ENCODE measurements at regions not wholly inside any gene's neighbourhood (a gene's known extent, or its start where the extent isn't known, plus 50 kb on each side); places are given as distances from the start of the nearest gene placed in this dataset.

DNA sequence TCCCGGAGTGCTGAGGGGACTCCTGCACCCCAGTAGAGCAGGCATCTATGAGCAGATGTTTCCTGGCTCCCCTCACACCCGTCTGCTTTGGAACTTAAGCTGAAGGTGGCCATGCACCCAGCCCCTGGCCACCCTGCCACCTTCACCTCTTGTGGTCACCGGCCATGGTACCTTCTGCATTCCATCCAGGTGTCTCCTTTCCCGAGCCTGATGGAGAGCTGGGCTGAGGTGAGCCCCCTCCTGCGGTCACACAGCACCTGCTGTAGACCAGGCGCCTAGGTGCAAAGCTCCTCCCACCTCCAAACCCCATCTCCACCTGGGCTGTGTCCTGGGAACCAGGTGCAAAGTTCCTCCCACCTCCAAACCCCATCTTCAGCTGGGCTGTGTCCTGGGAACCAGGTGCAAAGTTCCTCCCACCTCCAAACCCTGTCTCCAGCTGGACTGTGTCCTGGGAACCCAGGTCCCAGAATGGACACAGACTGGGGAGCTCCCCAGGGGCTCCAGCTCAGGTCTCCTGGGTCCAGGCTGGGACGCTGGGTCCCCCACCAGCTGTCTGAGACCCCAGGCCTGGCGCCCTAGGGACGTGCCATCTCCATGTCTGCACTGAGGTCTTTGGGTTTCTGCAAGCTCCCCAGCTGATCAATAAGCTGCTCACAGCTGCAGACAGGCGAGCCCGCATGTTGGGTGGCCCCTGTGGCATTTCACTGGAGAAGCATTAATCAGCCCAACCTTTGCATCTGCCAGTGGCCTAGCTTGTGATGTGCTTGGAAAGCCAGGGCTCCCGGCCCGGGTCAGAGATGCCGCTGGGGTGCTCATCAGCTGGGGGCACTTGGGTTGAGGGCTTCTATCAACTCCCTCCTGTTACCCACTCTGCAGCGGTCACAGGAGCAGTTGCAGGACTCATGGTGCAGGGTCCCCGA, 61.2 kb upstream of the INPP5A start:
- no peak for DNase-seq
- H3K9me3 Mint-ChIP-seq (ENCODE audit: low read depth, unreplicated experiment), result peaks cover 2% of the 10 kb centered on the region
- intact Hi-C loops (cut with micrococcal nuclease; ENCODE audit: unreplicated experiment), result no loop called here
- no TSS peak for BruUV-seq (replicated peaks)
- CTCF ChIA-PET, result no interaction called here
- H3K4me1 Mint-ChIP-seq (ENCODE audit: low read depth, unreplicated experiment), result peaks cover 13% of the 10 kb centered on the region
- no peaks in the 10 kb centered on the region for H3K36me3 Mint-ChIP-seq (ENCODE audit: insufficient read depth, unreplicated experiment)
- H3K27ac Mint-ChIP-seq (ENCODE audit: unreplicated experiment), result no peak overlapping the region
- no peak overlapping the region for H3K4me3 Mint-ChIP-seq (ENCODE audit: low read depth, unreplicated experiment)
- H3K27me3 Mint-ChIP-seq (ENCODE audit: unreplicated experiment), result peaks cover 31% of the 10 kb centered on the region
- TF ChIP-seq, protein P1, sequence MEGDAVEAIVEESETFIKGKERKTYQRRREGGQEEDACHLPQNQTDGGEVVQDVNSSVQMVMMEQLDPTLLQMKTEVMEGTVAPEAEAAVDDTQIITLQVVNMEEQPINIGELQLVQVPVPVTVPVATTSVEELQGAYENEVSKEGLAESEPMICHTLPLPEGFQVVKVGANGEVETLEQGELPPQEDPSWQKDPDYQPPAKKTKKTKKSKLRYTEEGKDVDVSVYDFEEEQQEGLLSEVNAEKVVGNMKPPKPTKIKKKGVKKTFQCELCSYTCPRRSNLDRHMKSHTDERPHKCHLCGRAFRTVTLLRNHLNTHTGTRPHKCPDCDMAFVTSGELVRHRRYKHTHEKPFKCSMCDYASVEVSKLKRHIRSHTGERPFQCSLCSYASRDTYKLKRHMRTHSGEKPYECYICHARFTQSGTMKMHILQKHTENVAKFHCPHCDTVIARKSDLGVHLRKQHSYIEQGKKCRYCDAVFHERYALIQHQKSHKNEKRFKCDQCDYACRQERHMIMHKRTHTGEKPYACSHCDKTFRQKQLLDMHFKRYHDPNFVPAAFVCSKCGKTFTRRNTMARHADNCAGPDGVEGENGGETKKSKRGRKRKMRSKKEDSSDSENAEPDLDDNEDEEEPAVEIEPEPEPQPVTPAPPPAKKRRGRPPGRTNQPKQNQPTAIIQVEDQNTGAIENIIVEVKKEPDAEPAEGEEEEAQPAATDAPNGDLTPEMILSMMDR (IDR thresholded peaks at IDR 0.05; ENCODE audit: unreplicated experiment), result no peak

DNA sequence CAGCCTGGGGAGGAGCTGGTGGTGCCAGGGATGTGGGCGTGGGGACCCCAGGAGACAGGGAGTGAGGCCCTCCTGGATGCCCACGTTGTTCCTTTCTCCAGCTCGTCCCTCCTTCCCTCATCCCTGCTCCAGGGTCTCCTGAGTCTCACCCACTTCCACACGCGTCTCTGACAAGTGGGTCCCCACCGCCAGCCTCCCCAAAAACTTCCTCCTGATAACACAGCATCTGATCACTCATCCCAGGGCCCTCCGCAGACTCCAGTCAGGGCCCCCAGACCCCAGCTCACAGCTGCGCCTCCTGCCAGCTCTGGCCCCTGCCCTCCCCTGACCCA, 60.6 kb upstream of the INPP5A start:
- intact Hi-C loops (cut with micrococcal nuclease; ENCODE audit: unreplicated experiment), result no loop called here
- TF ChIP-seq, protein P1 (IDR thresholded peaks at IDR 0.05; ENCODE audit: unreplicated experiment), result no peak
- BruUV-seq (replicated peaks), result no TSS peak

DNA sequence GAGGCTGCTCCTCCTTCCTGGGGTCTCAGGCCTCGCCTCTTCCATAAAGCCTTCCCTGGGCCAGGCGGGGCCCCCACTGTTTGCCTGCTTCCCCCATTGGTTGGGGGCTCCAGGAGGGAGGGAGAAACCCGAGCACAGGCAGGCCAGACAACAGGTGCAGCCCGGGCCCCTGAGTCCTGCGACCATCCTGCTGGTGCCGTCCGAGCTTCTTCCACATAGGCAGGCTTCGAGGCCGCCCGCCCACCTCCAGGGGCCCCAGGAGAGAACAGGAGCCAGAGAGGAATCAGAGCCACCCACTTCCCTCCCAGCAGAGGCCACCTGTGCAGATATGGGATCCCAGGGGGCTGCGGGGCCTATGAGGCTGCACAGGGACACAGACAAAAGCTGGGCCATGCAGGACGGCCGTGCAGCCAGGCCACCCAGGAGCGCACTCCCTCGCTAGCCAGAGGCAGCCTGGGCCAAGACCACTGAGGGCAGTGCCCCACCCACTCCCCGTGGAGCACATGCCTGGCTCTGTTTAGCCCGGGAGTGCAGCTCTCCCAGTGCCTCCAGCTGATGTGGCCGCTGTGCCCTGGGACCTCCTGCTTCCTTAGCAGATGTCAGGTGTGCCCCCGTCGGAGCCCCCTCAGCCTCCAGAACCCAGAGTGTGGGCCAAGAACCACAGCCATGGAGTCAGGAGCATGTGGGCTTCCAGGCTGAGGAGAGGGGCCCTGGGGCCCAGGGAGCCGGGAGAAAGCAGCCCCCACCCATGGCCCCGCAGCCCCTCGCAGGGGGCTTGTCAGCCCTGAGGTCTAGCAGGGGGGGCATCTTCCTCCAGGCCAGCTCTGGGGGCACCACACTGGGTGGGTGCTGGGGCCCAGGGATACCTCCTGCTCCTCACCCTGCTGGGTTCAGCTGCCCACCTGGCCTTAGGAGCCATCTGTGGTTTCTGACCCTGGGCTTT, 59.9 kb upstream of the INPP5A start:
- Mint-ChIP-seq H3K27me3 (ENCODE audit: unreplicated experiment) (peaks cover 44% of the 10 kb centered on the region), H3K9me3 (ENCODE audit: low read depth, unreplicated experiment) (no peaks in the 10 kb centered on the region), H3K27ac (ENCODE audit: unreplicated experiment) (no peak overlapping the region), H3K4me3 (ENCODE audit: low read depth, unreplicated experiment) (no peak overlapping the region), H3K4me1 (ENCODE audit: low read depth, unreplicated experiment) (peaks cover 26% of the 10 kb centered on the region), H3K36me3 (ENCODE audit: insufficient read depth, unreplicated experiment) (no peaks in the 10 kb centered on the region)
- BruUV-seq (replicated peaks), result no TSS peak
- CTCF ChIA-PET, result no interaction called here
- no peak for DNase-seq
- TF ChIP-seq, protein P1 (IDR thresholded peaks at IDR 0.05; ENCODE audit: unreplicated experiment), result no peak
- intact Hi-C loops (cut with micrococcal nuclease; ENCODE audit: unreplicated experiment), result no loop called here

More for the DNA sequence above, 60.6 kb upstream of the INPP5A start:
- peaks cover 19% of the 10 kb centered on the region for H3K4me1 Mint-ChIP-seq (ENCODE audit: low read depth, unreplicated experiment)
- no peak overlapping the region for H3K27ac Mint-ChIP-seq (ENCODE audit: unreplicated experiment)
- peaks cover 2% of the 10 kb centered on the region for H3K9me3 Mint-ChIP-seq (ENCODE audit: low read depth, unreplicated experiment)
- peaks cover 38% of the 10 kb centered on the region for H3K27me3 Mint-ChIP-seq (ENCODE audit: unreplicated experiment)
- DNase-seq, result no peak
- no peaks in the 10 kb centered on the region for H3K36me3 Mint-ChIP-seq (ENCODE audit: insufficient read depth, unreplicated experiment)
- H3K4me3 Mint-ChIP-seq (ENCODE audit: low read depth, unreplicated experiment), result no peak overlapping the region
- CTCF ChIA-PET, result no interaction called here

DNA sequence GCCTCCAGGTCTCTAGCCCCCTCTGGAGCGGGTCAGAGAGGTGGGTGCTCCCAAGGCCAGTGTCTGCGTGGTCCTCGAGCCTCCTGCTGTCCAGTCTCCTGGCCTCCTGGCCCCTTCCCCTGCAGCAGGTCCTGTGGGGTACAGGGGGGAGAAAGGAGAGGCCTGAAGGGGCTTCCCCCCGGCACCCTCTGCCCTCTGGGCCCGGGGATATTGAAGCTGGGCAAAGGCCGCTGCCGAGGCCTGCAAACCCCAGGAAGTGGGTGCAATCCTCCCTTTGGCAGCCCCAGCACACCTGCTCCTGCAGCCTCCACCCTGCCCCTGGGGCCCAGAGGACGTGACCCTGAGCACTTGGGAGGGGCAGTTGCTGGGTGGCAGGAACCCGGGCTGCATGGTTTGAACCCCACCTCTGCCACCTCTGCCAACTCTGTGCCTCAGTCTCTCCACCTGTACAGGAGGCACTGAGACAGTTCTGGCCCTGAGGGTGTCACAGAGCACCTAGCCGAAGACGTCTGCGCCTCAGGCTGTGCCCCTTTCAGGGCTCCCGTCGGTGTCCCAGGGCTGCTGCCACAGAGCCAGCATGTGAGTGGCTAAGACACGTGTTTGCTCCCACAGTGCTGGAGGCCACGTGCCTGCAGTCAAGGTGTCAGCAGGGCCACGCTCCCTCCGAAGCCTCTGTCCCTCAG, 59.1 kb upstream of the INPP5A start:
- intact Hi-C loops (cut with micrococcal nuclease; ENCODE audit: unreplicated experiment), result no loop called here
- Mint-ChIP-seq H3K36me3 (ENCODE audit: insufficient read depth, unreplicated experiment) (no peaks in the 10 kb centered on the region), H3K27ac (ENCODE audit: unreplicated experiment) (no peak overlapping the region), H3K9me3 (ENCODE audit: low read depth, unreplicated experiment) (no peaks in the 10 kb centered on the region), H3K4me3 (ENCODE audit: low read depth, unreplicated experiment) (no peak overlapping the region), H3K27me3 (ENCODE audit: unreplicated experiment) (peaks cover 49% of the 10 kb centered on the region), H3K4me1 (ENCODE audit: low read depth, unreplicated experiment) (peaks cover 23% of the 10 kb centered on the region)
- CTCF ChIA-PET, result no interaction called here
- BruUV-seq (replicated peaks), result no TSS peak
- no peak for DNase-seq
- TF ChIP-seq, protein P1 (IDR thresholded peaks at IDR 0.05; ENCODE audit: unreplicated experiment), result no peak
